HG03460 (cell line): ENCODE measurements at regions not wholly inside any gene's neighbourhood (a gene's known extent, or its start where the extent isn't known, plus 50 kb on each side); places are given as distances from the start of the nearest gene placed in this dataset.

Source experiments
- ATAC-seq: cut with Tn5 transposase; IDR thresholded peaks from one replicate; pipeline ENCODE4 v1.9.1; 2021; ENCODE audit not compliant: unreplicated experiment

GRCh38 chr6:19492636-19493405 lies 344.3 kb upstream of the ID4 start:
- ATAC-seq, result no peak

GRCh38 chr6:19501737-19502245 lies 335.4 kb upstream of the ID4 start:
- no peak for ATAC-seq

GRCh38 chr6:19502301-19502700 lies 334.9 kb upstream of the ID4 start:
- ATAC-seq, result no peak

GRCh38 chr6:19515939-19516338 lies 321.2 kb upstream of the ID4 start:
- no peak for ATAC-seq

GRCh38 chr6:19519941-19520340 lies 317.2 kb upstream of the ID4 start:
- no peak for ATAC-seq

GRCh38 chr6:19524366-19525186 lies 312.6 kb upstream of the ID4 start:
- ATAC-seq, result no peak

GRCh38 chr6:19525673-19526072 lies 311.5 kb upstream of the ID4 start:
- no peak for ATAC-seq

- ATAC-seq, result no peak
Observed at GRCh38 chr6:19530188-19530587, 307.0 kb upstream of the ID4 start.

- no peak for ATAC-seq
Observed at GRCh38 chr6:19535351-19535750, 301.8 kb upstream of the ID4 start.

GRCh38 chr6:19536838-19537237 lies 300.3 kb upstream of the ID4 start:
- ATAC-seq, result no peak

GRCh38 chr6:19538096-19538495 lies 299.1 kb upstream of the ID4 start:
- ATAC-seq, result no peak

- ATAC-seq, result no peak
Observed at GRCh38 chr6:19547507-19547906, 289.7 kb upstream of the ID4 start.

- no peak for ATAC-seq
Observed at GRCh38 chr6:19549109-19549508, 288.1 kb upstream of the ID4 start.

GRCh38 chr6:19550380-19550779 lies 286.8 kb upstream of the ID4 start:
- ATAC-seq, result no peak

GRCh38 chr6:19551611-19552010 lies 285.6 kb upstream of the ID4 start:
- ATAC-seq, result no peak

GRCh38 chr6:19552076-19552475 lies 285.1 kb upstream of the ID4 start:
- ATAC-seq, result no peak

GRCh38 chr6:19552588-19552987 lies 284.6 kb upstream of the ID4 start:
- no peak for ATAC-seq

GRCh38 chr6:19554356-19555225 lies 282.6 kb upstream of the ID4 start:
- no peak for ATAC-seq

GRCh38 chr6:19557191-19557590 lies 280.0 kb upstream of the ID4 start:
- no peak for ATAC-seq

GRCh38 chr6:19558201-19558600 lies 279.0 kb upstream of the ID4 start:
- no peak for ATAC-seq

GRCh38 chr6:19558934-19559333 lies 278.2 kb upstream of the ID4 start:
- ATAC-seq, result no peak
